HEK293T (cell line): ENCODE measurements at regions not wholly inside any gene's neighbourhood (a gene's known extent, or its start where the extent isn't known, plus 50 kb on each side); places are given as distances from the start of the nearest gene placed in this dataset.

ENCODE experiments used
- ARNT ChIP-seq: fragments of 450-650 bp; IDR thresholded peaks from 2 replicates; pipeline ENCODE4 v1.6.1; 2017; ENCODE audit warnings: mild to moderate bottlenecking
- BHLHE40 ChIP-seq: fragments of 450-650 bp; IDR thresholded peaks from 2 replicates; pipeline ENCODE4 v1.6.1; 2016; ENCODE audit warnings: mild to moderate bottlenecking, moderate library complexity, borderline replicate concordance
- CTBP1 ChIP-seq: fragments of 450-650 bp; IDR thresholded peaks from 2 replicates; pipeline ENCODE4 v1.6.1; 2016; ENCODE audit warnings: borderline replicate concordance
- ELF4 ChIP-seq: fragments of 450-650 bp; IDR thresholded peaks from 2 replicates; pipeline ENCODE4 v1.6.1; 2017; ENCODE audit warnings: antibody characterized with exemption
- FOXA1 ChIP-seq: fragments of 450-650 bp; IDR thresholded peaks from 2 replicates; pipeline ENCODE4 v1.6.1; 2016; ENCODE audit warnings: mild to moderate bottlenecking
- FOXK2 ChIP-seq: fragments of 450-650 bp; IDR thresholded peaks from 2 replicates; pipeline ENCODE4 v1.6.1; 2016; ENCODE audit warnings: mild to moderate bottlenecking
- HDGF ChIP-seq: fragments of 450-650 bp; IDR thresholded peaks from 2 replicates; pipeline ENCODE4 v1.6.1; 2017; ENCODE audit warnings: antibody characterized with exemption, borderline replicate concordance
- LEF1 ChIP-seq: fragments of 450-650 bp; IDR thresholded peaks from 2 replicates; pipeline ENCODE4 v1.6.1; 2017; ENCODE audit warnings: mild to moderate bottlenecking, borderline replicate concordance
- NFRKB ChIP-seq: fragments of 450-650 bp; IDR thresholded peaks from 2 replicates; pipeline ENCODE4 v1.6.1; 2016; ENCODE audit warnings: mild to moderate bottlenecking, moderate library complexity
- PKNOX1 ChIP-seq: fragments of 450-650 bp; IDR thresholded peaks from 2 replicates; pipeline ENCODE4 v1.6.1; 2016
- SP1 ChIP-seq: fragments of 450-650 bp; IDR thresholded peaks from 2 replicates; pipeline ENCODE4 v1.6.1; 2017
- SUZ12 ChIP-seq: fragments of 450-650 bp; IDR thresholded peaks from 2 replicates; pipeline ENCODE4 v1.6.1; 2016; ENCODE audit warnings: mild to moderate bottlenecking
- TARDBP ChIP-seq: fragments of 450-650 bp; IDR thresholded peaks from 2 replicates; pipeline ENCODE4 v1.6.1; 2016

DNA sequence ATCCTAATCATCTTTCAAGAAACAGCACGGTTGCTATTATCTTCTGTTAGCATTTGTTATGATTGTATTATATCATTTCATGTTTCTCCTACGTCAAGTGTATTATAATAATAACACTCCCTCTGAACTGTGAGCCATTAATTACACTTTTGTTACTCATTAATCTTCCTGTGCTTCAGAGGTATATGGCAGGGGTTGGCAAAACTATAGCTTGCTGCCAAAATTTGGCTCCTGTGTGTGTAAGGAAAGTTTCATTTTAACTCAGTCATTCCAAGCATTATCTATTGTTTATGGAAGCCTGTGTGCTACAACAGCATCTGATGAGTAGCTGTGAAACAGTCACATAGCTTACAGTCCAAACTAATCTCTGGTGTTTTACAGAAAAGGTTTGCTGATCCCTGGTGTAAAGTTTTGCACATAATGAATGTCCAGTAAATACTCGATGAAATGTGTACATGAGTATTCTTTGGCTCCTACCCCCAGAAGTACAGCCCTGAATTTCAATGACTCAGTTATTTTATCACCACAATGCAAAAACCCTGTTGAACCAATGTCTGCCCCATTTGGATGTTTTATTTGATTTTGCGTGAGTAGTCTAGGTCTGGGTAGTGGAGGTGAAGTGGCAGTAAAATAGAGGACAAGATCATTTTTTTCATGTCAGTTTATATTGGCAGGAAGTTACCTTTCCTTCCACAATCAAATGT, 648.2 kb downstream of the MAT2B start:
- no peak for TF ChIP-seq SP1
- TF ChIP-seq HDGF = no peak
- no peak for TF ChIP-seq FOXA1
- no peak for TF ChIP-seq BHLHE40
- TF ChIP-seq ARNT = no peak
- TF ChIP-seq CTBP1 = no peak
- no peak for TF ChIP-seq LEF1
- no peak for TF ChIP-seq PKNOX1
- no peak for TF ChIP-seq NFRKB
- no peak for TF ChIP-seq FOXK2
- TF ChIP-seq SUZ12 = no peak
- TF ChIP-seq TARDBP = no peak
- TF ChIP-seq ELF4 = no peak
